Stimulated activated CD4-positive, alpha-beta T cell treated with anti-CD3 and anti-CD28 coated beads, Interleukin-12 subunit alpha, Interleukin-12 subunit beta, amount 100 ng/mL, for 48 hours (primary cell): ENCODE measurements at regions not wholly inside any gene's neighbourhood (a gene's known extent, or its start where the extent isn't known, plus 50 kb on each side); places are given as distances from the start of the nearest gene placed in this dataset.

Experiments
- DNase-seq, 3 donors: peaks; one replicate each; pipeline ENCODE4 v3.0.0-alpha.2; 2020; ENCODE audit warnings: low read depth in 2 of 3, low spot score in 1 of 3

DNA sequence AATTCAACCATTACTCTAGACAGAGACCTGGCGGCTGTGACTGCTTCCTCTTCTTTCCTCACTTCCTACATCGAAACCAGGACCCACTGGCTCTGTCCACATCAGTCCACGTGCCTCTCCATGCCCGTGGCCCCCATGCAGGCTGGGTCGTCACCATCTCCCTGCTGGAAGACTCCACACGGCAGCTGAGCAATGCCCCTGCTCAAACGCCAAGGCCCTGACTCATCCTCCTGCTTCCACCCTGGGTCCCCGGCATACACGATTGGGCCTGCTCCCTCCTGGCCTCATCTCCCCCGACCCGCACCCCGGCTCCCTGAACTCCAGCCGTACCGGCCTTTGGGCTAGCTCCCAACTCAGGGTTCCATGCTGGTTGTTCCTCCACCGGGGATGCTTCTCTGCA is 67.2 kb upstream of the IER5L start:
- DNase-seq, result no peak

DNA sequence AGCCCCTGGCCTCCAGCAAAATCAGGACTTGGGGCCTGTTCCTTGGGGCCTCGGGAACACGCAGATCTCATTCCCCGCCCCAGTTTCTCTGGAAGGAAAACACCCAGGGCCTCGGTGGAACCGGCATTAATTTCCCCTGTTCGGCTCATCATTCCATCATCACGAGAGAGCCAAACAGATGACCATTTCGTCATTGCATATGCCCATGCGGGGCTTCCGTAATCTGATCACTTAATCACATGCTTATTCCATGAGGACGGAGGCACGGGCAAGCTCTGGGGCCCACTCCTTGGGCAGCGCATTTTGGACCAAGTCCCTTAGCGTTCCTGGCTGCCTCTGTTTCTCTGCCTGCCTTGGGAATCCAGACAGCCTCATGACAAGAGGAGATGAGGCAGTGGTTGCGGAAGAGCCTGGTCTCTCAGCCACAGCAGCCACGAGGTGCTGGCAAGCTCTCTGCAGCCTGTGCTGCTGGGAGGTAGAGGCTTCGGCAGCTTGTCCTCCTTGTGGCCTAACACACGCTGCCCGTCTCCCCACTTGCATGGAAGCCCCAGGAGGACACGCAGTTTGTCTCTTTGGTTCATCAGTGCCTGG is 65.0 kb upstream of the IER5L start:
- no peak for DNase-seq

DNA sequence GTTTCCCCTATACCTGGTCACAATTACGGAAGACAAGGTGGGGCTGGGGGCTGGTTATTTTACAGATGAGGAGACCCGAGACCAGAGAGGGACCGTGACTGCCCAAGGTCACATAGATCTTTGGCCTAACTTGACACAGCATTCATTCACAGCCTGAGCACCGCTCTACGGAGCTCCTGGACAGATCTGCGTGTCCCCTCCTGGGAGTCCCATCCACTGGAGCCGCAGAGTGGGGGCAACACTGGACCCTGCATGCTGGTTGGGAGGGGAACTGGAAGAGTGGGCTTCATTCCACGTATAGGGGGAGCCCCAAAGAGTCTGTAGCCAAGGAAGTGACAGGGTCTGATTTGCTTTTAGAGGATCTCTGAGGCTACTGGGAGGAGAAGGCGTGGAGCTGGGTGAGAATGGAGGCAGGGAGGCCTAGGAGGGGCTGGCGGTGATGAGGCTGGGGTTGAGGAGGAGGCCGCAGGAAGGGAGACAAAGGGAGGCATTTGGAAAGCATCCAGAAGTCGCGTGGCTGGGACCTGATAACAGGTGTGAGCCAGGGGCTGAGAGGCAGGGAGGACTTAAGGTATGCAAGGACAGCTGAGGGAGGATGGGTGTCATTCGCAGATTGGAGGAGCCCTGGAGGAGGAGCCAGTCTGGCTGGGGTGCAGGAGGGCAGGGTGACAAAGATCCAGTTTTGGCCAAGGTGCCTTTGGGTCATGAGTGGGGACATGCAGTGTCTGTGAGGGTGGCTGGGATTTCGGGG is 64.3 kb upstream of the IER5L start:
- DNase-seq, result no peak

DNA sequence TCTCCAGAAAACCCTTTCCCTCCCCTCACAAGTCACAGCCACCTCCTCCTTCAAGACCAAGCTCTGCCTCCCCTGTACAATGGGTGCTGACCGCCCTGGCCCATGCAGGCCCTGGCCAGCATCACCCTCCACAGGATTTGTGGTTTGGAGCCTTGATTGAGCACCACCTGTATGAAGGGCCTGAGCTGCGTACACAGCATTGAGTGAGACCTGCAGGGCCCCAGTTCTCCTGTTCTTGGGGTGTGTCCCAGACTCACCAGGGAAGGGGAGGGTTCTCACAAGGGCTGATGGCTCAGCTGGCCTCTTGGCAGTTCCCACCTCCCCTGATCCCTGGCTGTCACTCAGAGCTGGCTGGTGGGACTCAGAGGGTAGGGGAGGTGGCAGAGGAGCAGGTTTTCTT is 63.7 kb upstream of the IER5L start:
- no peak for DNase-seq

DNA sequence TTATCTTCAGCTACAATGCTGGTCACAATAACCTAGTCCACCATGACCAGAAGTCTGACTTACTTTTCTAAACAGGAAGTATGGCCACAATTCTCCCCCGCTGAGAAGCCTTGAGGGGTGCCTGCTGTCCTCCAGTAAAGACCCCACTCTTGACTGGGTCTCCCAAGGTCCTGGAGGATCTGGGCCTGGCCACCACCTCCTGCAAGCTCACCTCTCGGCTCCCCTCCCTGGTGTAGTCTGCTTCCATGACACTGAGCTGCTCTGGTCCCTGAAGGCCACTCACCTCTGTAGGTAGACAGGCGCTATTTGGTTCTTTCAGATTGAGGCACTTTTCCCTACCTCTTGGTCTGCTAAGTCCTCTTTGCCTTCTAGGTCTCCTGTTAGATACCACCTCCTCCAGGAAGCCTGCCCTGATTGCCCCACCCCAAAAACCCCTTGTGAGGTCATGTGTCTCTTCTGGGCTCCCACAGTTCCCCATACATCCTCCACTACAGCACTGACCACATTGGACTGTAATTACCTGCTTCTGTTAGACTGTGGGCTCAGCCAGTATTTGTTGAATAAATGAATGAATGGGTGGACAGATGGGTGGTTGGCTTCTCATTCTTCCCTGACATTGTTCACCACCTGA is 62.6 kb upstream of the IER5L start:
- no peak for DNase-seq

DNA sequence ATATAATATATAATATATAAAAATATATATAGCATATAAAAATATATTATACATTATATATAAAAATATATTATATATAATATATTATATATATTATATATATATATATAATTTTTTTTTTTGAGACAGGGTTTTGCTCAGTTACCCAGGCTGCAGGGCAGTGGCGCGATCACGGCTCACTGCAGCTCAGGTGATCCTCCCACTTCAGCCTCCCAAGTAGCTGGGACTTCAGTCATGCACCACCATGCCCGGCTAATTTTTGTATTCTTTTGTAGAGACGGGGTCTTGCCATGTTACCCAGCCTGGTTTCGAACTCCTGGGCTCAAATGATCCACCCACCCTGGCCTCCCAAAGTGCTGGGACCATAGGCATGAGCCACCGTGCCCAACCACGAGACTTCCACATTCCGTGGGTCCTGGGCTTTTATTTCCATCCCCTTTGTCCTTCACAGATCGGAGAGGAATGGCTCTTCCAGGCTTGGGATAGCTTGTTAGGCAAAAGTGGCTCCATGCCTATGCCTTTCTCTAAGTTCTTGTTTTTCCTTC is 62.0 kb upstream of the IER5L start:
- no peak for DNase-seq

DNA sequence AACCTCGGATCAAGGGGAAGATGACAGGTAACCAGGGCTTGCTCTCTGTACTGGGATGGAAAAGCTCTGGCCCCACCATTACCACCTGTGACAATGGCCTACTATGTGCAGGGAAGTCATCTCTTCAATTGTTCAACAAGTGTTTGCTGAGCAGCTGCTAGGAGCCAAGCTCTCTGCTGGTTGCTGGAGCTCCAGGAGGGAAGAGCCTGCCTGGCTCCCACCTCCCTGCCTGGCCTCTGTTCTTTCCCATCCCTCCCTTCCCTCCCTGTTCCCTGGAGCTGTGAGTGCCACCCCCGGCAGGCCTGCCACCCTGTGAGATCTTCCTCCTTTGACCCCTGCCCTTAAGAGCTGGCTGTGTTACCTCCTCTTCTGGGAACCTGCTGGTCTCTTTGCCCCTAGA is 59.7 kb upstream of the IER5L start:
- no peak for DNase-seq

DNA sequence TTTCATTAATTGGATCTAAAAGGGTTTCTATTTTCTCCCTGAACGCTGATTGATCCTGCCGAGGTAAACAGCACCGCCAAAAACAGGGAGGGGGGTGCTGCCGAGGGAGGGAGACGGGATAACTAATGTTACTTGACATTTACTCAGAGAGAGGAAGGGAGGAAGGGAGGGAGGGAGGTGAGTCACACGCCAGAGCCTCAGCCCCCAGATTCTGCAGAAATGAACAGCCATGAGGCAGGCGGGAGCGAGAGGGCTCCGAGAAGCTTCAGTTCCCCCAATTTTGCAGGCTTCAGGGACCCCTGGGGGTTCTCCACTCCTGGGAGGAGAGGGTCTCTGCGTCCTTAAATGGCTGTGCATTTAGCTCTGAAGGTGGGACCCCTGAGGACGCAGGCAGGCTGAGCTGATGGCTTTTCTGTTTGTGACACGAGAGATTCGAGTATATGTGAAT is 59.1 kb upstream of the IER5L start:
- DNase-seq, result peak; percentile 42 to 59 (median 56)

DNA sequence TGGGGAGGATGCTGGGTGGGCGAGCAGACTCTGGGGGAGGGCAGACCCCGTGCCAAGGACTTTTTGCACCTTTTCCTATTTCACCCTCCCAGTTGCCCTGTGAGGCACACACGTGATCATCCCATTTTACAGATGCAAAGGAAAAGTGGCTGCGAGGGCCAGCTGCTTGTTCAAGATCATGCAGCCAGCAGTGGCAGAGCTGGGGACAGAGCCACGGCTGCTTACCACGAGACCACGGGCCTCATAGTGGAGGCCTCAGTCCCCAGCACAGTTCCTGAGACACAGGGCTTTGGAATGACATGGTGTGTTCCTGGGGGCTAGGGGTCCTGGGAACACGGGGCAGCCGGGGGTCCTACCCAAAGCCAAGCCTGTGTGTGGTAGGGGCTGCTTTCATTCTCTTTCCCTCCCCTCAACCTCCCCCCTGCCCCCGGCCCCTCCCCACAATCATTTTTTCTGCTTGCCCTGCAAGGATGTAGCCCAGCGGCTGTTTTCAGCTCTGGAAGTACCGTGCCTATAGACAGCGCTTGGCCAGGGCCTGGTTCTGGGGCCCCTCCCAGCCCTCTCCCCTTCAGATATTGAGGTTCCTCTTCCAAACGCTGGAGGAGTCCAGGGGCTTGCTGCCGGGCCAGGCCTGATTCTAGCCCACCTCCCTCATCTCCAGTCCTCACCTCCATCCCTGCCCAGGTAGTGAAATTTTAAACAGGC is 58.5 kb upstream of the IER5L start:
- no peak for DNase-seq

DNA sequence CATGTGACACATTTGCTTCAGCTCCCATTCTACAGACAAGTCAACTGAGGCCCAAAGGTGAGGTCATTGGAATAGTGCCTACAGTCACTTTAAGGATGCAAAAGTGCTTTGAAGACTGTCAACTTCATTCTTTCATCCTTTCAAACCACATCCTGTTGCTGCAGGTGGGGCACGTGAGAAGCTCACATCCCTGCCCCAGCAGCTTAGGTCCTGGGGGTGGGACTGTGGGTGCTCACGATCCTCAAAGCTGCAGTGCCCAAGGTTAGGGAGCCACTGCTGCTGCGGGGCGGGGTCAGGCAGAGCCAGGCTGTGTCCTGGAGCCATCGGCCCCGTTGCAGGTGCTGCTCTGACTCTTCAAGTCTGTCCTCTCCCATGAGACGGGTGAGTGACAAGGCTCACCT is 57.9 kb upstream of the IER5L start:
- peak in 2 of 3 donors; percentile 34 to 41 for DNase-seq

DNA sequence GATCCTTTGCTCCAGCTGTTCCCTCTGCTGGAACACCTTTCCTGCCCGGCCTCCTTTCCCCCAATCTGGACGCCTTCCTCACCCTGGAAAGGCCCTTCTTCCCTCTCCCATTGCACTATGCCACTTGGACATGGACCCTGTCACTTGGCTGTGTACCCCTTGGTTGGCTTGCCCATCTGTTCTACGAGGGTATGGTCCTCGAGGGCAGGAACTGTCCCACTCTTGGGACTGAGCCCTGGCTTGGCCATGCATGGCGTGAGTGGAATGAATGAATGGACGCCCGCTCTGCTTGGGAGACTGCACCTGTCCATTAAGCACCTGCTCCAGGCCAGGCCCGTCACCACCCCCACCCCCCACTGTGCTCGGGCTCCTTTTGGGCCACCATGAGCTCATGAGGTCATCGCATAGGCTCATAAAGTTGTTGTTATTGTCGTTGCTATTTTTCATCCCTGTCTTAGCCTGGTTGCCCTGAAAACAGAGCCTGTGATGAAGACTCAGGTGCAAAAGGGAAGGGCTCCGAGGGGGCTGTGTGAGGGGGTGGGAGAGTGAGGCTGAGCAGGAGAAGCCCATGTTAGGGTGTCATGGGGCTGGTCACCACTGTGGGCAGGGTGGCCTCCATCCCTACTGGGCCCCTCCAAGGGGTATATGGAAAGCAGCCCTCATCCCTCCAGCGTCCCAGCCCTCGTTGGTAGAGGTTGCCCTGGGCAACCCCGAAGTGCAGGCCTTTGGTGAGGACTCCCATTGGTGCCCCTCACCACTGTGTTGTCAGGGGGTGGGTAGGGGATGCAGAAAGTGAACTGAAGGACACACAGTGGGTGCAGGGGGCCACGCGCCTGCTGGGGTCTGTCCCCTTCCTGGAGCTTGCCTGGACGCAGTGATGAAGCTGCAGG is 57.2 kb upstream of the IER5L start:
- no peak for DNase-seq

DNA sequence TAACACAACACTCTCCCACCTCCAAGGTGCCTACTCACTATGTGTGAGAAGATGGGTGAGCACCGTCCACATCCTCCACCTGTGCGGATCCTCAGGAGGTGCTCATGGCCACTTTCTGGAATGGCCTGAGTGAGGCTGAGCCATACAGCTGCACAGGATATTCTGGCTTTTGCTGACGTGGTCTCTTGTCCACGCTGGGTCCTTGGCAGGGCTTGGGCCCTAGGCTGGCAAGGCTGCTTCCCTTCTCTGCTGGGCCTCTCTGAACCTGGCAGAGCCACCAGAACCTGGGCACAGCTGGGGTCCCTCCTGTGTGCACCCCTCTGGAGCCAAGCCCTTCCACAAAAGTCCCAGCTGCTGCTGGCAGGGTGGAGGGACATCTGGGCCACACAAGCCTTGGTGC is 56.4 kb upstream of the IER5L start:
- no peak for DNase-seq

DNA sequence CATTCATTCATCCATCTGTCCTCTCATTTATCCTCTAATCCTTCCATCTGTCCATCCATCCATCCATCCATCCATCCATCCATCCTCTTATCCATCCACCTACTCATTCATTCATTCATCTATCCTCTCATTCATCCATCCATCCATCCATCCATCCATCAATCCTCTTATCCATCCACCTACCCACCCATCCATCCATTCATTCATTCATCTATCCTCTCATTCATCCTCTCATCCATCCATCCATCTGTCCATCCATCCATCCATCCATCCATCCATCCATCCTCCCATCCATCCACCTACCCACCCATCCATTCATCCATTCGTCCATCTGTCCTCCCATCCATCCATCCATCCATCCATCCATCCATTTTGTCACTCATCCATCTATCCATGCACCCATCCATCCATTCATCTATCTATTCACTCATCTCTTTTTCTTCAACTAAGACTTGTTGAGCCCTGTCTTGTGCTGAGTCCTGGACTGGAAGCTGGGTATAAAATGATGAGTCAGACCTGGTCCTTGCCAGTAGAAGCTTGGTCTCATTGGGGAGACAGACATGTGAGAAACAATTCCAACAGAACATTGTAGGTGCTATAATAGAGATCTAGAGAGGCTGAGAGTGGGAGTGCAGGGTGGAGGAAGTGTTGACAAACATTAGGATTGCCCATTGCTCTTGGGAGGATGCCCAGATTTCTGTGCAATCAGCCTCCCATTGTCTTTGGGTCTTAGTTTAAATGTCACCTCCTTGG is 55.0 kb upstream of the IER5L start:
- DNase-seq, result no peak

DNA sequence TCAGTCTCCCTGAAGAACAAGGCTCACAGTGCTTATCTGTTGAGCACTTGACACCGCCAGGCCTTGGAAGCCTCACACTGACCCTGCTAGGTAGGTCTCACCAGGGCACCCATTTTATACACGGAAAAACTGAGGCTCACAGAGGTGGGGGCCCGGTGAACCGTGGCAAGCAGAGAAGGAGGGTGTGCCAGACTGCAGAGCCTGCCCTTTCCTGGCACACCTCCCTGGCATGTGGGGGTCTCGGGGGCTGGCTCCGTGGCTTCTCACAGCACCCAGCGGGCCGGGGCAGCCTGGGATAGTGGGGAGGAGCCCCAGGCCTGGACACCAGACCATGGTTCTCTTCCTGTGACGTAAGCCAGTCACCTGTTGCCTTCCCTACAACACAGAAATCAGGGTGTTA is 53.7 kb upstream of the IER5L start:
- DNase-seq, result no peak

DNA sequence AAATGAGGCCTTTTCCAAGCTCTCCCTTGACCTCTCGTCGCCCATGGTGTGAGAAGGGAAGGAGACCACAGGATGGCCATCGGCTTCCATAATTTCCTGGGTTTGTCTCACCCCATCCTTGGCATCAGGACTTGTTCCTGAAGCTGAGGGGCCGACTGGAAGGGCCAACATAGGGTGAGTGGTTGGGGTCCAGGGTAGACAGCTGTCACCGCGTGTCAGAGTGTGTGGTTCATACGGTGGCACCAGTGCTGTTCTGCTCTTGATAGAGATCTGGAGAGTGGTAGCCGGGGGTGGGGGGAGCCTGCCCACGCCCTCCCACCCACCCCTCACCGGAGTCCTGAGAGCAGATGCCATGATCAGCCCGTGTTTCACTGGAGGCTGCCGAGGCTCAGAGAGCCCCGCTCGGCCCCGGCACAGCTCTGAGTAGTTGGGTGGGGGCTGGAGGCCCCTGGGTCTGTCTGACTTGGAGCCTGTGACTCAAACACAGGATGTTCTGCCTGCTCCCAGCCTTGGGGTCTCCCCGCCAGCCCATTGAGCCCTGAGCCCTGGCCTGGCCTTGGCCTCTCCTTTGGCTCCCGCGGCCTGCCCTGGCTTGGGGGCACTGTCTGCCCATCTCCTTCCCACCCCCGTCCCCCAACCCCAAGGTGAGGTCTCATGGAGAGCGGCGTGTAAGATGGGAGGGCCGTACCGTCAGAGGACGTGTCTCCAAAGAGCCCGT is 53.1 kb upstream of the IER5L start:
- no peak for DNase-seq

DNA sequence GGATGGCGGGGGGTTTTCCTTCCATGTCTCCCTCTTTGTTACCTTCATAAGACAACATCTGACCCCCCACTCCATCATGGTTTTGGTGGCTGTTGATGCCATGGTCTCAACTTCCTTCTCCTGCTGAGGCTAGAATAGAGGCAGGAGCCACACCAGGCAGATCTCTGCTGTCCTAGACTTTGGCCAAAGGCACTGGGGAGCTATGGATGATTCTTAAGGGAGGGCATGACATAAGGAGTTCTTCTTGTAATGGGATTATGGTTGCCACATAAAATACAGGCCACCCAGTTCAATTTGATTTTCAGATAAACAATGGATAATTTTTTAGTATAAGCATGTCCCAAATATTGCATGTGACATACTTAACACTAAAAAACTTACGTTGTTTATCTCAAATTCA is 52.2 kb upstream of the IER5L start:
- no peak for DNase-seq
